ENCODE measurements at regions not wholly inside any gene's neighbourhood (a gene's known extent, or its start where the extent isn't known, plus 50 kb on each side); places are given as distances from the start of the nearest gene placed in this dataset.

DNA sequence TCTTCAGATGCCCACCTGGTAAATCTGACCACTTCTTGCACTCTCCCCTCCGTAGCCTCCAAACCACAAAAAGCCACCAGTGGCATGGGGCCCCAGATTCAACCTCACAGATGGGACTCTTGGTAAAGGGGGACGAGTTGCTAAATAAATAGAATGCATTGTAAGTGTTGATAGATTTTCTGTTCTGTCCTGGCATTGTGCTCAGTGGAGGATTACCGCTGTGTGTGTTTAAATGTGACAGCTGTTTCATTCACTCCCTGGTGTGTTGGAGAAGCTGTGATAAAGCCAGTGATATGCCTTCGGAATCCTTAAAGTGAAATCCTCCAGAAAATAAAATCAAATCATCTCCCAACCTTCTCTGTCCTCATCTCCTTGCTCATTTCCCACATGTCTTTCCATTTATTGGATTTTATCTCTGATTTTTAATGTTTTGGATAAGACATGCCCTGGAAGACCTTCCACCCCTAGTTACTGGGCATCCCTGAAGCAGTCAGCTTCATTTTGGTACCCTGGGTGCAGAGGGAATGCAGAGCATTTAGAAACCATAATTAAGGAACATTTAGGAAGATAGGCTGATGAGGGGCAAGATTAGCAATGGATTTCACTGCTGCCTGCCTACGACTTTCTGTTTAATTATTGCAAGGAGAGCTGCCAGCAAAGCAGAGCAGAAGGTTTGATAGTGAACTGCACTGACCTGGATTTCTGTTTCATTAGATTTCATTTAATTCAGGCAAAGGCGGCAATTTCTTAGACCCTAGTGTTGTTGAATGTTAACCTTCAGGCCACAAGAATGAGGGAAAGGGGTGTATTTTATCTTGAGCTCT lies 460.9 kb upstream of the KIRREL3 start:
- no peak for DNase-seq

DNA sequence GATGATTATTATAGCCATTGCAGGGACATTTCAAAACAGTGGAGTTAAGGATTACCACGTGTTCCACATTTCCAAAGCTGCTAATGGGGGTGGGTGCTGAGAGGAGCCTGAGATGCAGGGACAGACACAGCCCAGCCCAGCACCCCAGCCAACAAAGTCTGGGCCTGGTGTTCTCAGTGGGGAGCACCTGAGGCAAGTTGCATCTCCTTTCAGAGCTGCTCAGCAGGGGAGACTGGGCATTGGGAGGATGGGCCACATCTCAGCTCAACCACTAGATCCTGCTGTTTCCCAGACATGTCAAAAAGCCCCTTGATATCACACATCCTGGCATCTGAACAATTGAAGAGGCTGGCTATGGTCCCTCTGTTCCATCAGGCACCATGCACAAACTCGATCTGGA lies 458.0 kb upstream of the KIRREL3 start:
- DNase-seq: no peak

DNA sequence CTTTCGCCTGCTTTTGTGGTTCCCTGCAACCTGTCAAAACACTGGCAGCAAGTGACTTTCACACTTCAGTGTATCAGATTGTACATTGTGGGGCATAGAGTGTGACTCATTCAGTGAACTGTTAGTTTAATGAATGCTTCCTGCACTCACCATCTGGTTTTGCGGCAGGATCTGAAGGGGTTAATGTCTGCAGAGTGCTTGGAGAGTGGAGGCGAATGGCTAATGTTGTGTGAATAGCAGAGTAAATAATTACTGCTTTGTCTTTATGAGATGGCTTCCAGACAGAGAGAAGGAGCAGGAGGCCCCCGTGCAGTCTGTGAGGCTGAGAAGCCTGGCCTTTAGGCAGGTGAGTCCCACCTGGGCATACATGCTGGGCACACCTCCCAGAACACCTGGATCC lies 454.3 kb upstream of the KIRREL3 start:
- no peak for DNase-seq

DNA sequence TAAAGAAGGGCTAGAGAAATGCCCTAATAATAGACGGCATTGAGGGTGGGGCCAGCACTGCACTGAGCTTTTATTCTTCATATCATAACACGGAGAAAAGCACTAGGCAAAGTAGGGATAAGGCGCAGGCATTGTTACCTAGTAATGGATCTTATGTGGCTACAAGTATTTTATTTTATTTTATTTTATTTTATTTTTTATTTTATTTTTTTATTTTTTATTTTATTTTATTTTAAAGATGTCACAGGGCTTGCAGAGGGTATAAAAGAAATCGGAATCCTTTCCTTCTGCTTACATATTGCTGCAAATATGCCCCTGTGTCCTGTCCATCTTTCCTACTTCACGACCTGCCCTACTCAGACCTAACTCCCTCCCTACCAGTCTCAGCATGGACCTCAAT lies 452.0 kb upstream of the KIRREL3 start:
- DNase-seq: no peak

DNA sequence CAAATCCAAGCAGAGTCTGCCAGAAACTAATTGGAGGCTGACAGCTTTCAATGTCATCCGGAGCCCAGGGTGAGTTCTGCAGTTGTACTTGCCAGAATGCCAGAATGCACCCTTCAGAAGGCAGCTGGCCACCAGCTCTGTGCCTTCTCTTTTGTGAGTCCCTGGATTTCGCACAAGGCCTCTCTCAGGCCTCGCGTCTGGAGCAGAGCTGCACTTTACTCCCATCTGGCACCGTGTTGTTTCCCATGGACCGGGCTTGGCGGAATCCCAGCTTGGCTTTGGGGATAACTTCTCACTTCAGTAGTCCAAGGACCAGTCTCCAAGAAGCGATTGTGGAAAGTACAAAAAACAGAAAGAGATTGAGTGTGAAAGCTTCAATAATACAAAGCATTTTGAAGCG lies 451.3 kb upstream of the KIRREL3 start:
- no peak for DNase-seq

DNA sequence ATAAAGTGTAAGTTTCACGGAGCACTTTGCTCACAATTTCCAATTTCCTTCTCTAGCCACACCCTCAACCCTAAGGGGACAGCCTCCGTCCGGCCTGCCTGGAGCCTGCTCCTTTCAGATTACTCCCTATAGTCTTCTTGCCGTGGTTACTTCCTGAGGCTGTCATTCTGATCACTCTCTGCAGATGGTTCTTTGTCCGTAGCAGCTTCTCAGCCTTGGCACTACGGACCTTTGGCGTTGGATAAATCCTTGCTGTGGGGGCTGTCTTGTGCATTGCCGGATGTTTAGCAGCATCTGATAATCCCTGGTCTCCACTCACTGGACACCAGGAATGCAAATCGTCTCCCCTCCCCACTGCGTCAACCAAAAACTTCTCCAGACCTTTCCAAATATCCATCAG lies 447.5 kb upstream of the KIRREL3 start:
- DNase-seq: no peak

DNA sequence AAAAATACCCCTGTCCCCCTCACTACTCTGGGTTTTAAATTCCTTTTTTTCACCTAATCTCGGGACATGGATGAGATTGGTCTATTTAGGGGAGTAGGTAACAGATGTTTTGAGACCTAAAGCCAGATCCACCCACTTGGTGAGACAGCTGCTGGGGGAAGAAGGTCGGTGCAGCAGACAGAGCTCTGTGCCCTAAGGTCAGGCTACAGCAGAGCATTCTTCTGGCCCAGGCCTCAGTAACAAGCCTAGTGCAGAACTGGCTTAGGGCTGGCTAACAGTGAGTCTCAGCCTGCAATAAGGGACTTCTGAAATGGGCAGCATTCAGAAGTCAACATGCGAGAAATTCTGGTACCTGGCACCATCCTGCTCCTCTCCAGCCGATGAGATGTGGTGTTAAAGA lies 444.9 kb upstream of the KIRREL3 start:
- DNase-seq: no peak

DNA sequence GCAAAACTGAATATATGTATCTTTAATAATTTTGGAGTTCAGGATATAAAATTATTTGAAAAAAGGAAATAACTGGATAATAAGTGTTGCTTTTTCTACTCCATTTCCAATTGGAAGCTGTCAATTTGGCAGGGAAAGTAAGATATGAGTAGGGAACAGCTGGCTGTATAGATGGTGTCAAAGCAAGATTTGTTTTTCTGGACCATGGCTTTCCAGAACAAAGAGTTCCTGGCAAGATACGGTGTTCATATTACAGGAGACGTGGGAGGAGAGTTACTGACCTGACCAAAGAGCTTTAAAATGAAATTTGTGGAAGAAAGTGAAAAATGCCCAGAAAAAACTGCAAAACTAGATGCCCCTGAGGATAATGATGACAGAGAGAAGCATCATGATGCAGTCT lies 442.7 kb upstream of the KIRREL3 start:
- DNase-seq: no peak

DNA sequence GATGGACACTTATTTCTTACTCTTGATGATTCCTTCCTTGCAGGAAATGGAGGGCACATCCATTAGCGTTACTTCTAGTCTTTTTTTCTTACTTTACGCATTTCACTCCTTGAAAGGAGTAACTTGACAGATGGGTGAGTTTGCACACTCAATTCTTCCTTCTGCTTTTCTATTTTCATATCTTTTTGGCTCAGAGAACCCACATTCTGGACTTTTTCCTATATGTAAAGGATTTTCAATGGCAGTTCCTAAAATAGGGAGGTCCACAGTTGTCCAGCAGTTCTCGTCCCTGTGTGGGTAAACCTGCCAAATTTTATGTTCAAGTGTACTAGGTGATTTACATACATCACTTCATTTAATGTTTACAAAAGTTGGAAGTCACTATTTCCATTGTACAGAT lies 440.0 kb upstream of the KIRREL3 start:
- no peak for DNase-seq

DNA sequence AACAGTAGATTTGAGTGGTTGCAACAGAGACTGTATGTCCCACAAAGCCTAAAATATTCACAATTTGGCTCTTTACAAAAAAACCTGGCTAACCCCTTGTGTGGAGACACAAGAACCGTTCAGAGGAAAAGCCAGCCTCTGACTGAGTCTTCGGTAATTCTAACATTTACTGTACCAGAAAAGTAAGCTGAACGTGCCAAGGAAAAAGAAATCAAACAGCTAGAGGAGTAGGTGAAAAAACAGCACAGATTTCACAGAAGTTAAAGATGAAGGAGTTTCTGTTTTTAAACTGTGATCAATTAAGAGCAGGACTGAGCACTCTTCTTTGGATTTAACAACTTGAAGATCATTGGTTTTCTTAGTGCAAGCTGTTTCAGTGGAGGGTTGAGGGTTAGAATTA lies 424.7 kb upstream of the KIRREL3 start:
- DNase-seq: no peak

DNA sequence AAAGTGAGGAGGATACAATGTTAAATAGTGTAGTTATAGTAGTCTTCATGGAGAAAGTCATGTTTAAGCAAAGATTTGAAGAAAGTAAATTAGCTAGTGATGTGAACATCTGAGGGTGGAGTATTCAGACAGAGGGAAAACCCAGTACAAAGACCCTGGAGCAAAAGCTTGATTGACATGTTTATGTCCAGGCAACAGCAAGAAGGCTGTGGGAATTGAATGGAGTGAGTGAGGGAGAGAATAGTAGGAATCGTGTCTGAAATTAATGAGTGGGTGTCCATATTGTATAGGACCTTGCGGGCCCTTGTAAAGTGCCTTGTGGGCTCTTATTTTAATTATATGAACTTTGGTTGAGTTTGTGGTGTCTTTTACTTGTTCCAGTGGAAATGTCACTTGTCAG lies 424.1 kb upstream of the KIRREL3 start:
- no peak for DNase-seq

DNA sequence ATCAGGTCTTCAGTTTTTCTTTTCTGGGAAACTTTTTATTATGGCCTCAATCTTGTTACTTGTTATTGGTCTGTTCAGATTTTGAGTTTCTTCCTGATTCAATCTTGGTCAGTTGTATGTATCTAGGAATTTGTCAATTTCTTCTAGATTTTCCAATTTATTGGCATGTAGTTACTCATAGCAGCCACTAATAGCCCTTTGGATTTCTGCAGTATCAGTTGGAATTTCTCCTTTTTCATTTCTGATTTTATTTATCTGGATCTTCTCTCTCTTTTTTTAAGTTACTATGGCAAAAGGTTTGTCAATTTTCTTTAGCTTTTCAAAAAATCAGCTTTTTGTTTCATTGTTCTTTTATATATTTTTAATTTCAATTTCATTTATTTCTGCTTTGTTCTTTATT lies 419.6 kb upstream of the KIRREL3 start:
- no peak for DNase-seq

DNA sequence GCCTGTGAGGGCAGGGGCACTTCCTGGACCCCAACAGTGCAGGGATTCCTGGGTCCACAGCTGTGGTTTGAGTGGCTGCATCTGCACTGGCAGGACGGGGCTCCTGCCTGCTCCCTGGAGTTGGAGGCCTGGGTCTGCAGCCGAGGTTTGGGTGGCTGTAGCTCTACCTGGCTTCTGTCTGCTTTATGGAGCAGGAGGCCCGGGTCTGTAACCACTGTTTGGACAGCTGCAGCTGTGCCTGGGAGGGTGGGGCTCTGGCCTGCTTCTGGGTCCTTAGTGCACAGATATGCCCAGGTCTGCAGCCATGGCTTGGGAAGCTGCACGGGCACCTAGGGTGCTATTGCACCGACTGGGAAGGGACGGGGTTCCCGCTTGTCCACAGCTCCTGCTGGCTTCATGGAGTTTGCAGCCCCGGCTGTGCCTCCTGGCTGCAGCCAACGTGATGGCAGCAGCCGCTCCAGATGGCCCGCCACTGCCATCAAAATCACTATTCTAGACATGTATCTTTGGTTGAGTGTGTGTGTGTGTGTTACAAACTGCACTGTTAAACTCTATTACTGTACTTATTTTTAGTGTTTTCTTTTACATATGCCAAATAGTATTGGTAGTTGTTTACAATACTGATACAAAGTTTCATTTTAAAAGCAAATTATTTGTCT lies 412.3 kb upstream of the KIRREL3 start:
- DNase-seq: no peak

DNA sequence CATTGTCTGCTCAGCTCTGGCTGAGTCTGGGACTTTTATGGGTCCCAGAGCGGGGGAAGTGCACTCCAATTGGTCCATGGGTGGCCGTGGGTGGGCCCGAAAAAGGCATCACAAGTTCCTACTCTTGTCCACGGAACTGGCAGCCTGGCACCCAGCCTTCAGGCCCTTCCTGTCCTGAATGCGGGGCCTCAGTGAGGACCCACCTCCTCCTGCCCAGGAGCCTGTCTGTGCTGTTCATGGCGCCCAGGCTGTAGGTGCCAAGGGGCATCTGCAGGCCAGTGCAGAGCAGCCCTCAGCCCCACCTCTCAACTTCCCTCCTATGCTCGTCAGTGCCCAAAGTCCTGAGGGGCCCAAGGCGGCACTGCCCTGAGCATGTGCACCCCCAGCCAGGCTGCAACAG lies 411.7 kb upstream of the KIRREL3 start:
- DNase-seq: no peak

DNA sequence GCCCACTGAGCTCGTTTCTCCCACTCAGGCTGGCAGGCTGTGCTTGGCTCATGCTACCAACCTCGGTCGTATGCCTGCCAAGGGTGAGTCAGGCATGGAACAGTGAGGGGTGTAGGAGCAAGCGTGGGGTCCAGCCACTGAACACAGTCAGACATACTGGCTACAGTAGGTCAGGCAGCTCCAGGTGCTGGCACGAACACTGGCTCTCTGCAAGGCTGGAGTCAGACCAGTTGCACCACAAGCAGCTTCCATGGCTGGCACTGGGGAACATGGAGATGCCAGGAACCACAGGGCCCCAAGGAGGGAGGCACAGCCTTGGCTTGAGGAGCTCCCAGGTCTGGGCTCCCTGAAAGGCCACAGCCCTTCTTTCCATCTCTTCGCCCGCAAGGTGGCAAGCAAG lies 410.7 kb upstream of the KIRREL3 start:
- DNase-seq: no peak

DNA sequence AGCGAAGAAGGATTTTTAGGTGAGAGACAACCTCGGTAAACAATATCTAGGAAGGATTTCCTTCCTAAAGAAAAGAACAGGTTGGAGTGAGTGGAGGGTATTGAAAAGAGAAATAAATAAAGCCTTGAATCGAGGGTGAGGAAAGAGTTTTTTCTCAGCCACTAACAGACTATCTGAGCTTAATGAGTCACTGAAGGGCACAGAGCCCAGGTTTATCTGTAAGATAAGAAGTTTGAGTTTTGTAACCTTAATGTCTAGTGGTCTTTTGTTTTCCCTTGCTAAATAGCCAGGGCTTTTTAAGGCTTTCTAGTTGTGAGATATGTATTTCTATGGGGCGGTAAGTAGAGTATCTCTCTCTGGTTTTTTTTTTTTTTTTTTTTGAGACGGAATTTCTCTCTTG lies 394.5 kb upstream of the KIRREL3 start:
- peak; percentile 59 for DNase-seq

DNA sequence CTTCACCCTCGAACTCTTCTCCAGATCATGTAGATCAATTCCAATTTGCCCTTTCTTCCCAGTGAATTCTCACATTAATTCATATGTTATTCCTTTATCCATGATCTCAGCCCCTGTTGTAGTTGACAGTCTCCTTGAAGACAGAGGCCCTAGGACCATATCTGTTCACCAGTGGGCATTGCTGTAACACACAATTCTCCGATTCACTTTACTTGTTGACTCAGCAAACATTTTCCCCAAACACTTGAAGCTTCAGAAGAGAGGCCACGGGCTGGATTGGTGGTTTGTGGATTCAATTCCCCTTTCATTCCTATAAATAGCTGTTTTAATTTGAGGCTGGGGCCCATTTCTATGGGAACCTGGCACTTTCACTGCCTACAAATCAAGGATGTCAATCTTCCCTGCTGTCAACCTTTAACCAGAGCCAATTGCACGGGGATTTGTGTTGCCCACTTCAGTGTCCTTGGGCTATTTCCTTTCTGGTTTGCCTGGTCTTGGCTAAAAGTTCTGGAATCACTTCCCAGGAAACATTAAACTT lies 393.0 kb upstream of the KIRREL3 start:
- DNase-seq: no peak

DNA sequence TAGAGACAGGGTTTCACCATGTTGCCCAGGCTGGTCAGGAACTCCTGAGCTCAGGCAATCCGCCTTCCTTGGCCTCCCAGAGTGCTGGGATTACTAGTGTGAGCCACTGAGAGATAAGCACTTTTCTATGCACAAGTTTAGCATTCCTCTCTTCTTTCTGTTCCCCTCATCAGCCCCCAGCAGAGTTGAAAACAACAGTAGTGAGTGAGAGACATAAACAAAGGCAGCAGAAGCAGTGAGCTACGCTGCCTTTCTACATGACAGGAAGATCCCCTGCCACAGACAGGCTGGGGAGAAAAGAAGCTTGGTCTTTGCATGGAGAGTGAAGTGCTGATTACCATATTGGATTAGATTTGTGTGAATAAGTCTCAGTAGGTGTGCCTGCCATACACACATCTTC lies 392.0 kb upstream of the KIRREL3 start:
- DNase-seq: no peak

DNA sequence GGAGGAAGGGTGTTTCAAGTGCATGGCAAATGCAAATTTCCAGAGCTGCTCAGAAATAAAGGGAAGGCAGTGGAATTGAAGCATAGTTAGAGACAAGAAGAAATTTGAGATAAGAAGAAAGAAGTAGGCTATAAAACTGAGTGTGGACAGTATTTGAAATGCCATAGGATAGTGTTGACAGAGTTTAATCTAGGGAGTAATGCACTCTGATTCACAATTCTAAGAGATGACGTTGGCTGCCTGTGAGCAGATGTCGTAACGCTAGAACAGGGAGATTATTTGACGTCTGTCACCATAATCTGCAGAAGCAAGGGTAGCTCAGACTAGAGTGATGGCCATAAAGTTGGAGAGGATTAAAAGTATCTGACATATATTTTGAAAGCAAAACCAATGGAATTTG lies 389.9 kb upstream of the KIRREL3 start:
- no peak for DNase-seq

DNA sequence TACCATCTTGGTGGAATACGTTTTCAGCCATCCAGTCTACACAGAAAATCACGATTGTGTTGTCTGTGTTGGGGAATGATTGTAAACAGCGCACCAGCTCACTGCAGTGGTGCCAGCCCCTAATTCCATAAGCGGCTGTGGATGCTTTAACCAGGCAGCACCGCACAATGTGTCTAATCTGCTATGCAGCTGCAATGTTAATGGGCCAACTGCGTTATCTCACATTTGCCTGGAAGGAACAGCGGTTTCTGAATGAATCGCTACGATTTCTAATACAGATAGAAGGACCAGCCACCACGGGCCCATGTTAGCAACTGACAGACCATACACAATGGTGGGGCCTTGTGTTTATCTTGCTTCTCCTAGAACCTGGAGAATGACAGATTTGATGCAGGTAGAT lies 384.5 kb upstream of the KIRREL3 start:
- peak; percentile 39 for DNase-seq

DNA sequence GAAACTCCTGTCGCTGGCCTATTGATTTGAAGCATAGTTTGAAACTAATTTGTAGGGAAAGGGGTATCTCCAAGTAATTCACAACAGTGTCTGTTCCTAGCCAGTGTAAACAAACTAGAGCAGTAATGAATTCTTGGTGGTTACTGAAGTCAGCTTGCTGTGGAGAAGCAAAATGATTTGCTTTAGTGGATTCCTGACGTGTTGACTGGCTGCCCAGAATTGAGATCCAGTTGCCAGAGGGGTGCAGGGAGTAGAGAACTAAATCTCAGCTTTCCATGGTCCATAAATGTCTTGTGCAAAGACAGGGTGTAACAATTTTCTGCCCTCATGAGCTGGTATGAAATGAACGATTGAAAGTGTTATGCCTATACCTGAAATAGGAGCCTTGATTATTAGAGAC lies 382.5 kb upstream of the KIRREL3 start:
- DNase-seq: no peak

DNA sequence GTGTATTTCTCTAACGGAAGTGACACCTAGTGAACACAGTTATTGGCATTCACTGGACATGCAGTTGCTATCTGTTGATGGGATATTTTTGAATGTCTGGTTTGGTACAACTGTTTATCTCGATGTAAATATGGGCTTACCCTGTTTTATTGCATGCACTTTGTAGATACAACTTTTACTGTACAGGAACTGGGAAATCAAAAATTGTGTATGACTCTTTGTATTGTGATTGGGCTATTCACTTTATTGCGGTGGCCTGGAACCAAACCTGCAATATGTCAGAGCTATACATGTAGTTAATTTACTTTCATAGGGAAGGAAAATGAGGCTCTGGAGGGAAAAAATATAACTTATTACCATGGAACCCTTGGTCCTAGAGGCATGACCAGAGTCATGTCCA lies 380.7 kb upstream of the KIRREL3 start:
- no peak for DNase-seq

DNA sequence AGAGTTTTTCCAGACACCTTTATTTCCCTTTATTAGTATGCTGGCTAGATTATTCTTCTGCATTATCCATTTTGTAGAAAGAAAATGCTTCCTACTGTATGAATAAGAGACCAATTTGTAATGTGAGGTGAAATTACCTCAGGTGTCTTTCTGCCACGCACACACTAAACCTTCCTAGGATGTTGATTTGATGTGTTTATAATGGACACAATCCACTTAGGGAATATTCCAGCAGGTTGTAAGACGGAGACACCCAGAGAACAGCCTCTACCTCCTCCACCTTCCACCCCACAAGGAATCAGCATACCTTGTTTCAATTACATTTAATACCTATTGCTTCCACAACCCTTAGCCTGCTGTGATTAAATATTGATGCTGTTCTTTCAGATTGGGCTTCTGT lies 379.1 kb upstream of the KIRREL3 start:
- no peak for DNase-seq

DNA sequence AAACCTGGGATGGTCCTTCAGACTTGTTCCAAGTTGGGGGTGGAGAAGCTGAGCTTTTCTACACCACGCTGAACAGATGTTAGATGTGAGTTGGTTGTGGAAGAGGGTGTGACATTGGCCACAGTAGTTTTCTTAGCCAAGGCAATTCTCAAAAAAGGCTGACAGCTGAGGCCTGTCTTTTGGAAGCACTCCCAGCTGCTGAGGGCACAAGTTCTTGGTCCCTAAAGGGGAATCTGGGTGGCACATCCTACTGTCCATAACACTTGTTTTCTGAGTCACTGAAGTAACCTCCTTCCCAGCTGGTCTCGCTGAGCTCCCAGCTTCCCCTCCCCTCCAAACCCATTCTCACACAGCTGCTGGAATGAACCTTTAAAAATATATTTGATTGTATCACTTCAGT lies 375.7 kb upstream of the KIRREL3 start:
- no peak for DNase-seq

DNA sequence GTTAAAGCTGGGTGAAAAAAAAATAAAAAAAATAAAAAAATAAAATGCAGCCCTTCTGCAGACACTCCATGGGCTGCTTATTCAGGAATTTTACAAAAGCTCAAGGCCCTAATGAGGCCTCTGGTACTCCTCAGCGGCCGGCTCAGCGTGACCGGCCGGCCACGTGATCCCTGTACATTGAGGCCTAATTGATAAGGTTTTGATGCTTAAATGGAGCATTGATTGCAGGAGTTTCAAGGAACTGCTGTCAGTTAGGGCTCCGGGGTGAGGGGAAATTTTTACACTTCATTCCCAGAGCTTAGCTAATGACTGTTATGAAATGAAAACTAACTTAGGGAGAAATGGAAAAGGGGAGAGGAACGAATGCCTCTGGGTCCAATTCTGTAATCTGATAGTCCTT lies 368.8 kb upstream of the KIRREL3 start:
- DNase-seq: no peak

All from OCI-M1 (cell line).